Fibroblast of villous mesenchyme (primary cell): ENCODE measurements at regions not wholly inside any gene's neighbourhood (a gene's known extent, or its start where the extent isn't known, plus 50 kb on each side); places are given as distances from the start of the nearest gene placed in this dataset.

Experiments
- DNase-seq: peaks from one replicate; pipeline ENCODE4 v3.0.0-alpha.2; 2010; ENCODE audit warnings: low read depth
- H3K4me3 ChIP-seq: 2 replicates; pipeline ENCODE4 v1.5.1; 2011; ENCODE audit warnings: low read depth, mild to moderate bottlenecking, low read length
- TF ChIP-seq, protein P1 (sequence below): IDR thresholded peaks from 2 replicates; pipeline ENCODE4 v1.5.1; 2012; ENCODE audit warnings: low read depth, mild to moderate bottlenecking, low read length; ENCODE audit not compliant: insufficient read depth

DNA sequence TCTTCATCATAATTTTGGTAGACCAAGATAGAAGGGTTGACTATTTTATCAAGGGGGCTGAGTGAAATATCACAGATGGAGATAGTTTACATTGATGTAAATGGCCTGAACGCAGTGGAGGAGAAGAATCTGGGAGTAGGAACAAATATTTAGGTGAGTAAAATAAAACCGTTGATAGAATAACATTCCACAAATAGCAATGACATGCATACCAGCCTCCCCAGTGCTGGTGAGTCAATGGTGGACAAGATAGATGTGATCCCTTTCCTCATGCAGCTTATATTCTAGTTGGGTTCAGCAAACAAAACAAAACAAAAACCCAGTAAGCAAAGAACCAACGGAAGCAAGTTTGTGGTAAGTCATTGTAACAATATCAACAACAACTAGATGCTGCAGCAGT, 385.2 kb downstream of the FAM170A start:
- TF ChIP-seq, protein P1, sequence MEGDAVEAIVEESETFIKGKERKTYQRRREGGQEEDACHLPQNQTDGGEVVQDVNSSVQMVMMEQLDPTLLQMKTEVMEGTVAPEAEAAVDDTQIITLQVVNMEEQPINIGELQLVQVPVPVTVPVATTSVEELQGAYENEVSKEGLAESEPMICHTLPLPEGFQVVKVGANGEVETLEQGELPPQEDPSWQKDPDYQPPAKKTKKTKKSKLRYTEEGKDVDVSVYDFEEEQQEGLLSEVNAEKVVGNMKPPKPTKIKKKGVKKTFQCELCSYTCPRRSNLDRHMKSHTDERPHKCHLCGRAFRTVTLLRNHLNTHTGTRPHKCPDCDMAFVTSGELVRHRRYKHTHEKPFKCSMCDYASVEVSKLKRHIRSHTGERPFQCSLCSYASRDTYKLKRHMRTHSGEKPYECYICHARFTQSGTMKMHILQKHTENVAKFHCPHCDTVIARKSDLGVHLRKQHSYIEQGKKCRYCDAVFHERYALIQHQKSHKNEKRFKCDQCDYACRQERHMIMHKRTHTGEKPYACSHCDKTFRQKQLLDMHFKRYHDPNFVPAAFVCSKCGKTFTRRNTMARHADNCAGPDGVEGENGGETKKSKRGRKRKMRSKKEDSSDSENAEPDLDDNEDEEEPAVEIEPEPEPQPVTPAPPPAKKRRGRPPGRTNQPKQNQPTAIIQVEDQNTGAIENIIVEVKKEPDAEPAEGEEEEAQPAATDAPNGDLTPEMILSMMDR, result no peak
- no peak for DNase-seq
- H3K4me3 ChIP-seq, result no peak overlapping the region

DNA sequence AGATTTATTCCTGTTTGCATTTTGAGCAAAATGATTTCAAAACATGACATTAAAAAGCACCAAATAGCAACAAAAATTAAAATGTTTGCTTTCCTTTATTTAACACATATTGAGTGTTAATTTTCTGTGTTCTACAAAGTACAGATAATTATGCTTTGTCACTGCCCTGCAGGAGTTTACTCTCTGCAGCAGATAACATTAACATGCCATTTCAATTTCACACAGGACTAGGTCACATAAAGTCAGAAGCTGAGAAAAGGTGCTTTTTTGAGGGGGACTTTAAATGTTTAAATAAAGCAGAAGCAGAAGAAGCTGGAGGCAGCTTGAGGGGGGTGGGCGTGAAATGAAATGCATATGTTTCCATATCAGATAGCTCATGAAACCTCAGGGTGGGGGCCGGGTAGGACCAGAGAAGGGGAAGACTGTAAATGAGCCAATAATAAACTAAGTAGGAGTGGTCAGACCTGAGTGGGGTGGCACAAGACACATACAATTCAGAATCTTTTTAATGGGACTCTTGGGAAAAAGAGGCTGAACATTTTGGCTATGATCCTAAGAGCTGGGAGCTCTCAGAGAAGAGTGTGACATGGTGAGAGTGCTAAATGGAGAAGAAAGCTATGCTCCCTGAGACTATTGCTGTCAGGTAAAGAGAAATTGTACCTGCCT, 387.5 kb downstream of the FAM170A start:
- TF ChIP-seq, protein P1, result no peak
- H3K4me3 ChIP-seq, result no peak overlapping the region
- no peak for DNase-seq

DNA sequence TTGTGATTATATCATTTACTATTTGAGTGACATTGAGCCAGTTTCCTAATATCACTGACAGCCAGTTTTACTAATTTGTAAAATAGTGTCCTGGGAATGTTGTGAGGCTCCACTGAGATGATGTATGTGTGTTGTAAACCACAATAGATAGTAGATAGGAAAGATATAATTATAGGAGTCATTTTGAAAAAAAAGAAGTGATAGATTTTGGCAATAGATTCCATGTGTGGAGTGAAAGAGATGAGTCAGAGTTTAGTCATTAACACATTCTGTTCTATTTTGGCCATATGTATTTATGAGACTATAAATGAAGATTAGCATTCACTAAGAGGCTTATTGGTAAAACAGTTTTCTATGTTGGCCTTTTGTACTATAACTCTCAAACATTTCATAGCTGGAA, 388.2 kb downstream of the FAM170A start:
- DNase-seq, result peak; percentile 45

DNA sequence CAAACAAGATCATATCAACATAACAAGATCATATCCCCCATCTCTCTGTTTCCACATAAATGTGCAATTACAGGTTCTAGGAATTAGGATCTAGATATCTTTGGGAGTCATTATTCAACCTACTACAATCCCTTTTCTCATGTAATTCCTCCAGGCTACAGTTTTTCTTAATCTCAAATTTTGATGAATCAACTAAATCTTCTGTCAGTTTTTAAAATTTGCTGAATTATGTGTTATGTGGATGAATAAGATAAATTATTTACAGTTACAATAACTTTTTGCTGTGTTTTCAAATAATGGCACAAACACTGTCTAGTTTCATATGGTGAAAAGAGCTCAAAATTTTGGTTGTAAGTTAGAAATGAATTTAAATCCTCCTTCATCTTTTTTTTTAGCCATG, 405.8 kb downstream of the FAM170A start:
- TF ChIP-seq, protein P1, result no peak
- H3K4me3 ChIP-seq, result no peak overlapping the region
- DNase-seq, result no peak

More for the DNA sequence above, 388.2 kb downstream of the FAM170A start:
- TF ChIP-seq, protein P1, result no peak
- H3K4me3 ChIP-seq, result no peak overlapping the region

- DNase-seq, result no peak
- no peak overlapping the region for H3K4me3 ChIP-seq
- TF ChIP-seq, protein P1, result no peak
Observed at GRCh38 chr5:120035815-120036577, 406.6 kb downstream of the FAM170A start.

DNA sequence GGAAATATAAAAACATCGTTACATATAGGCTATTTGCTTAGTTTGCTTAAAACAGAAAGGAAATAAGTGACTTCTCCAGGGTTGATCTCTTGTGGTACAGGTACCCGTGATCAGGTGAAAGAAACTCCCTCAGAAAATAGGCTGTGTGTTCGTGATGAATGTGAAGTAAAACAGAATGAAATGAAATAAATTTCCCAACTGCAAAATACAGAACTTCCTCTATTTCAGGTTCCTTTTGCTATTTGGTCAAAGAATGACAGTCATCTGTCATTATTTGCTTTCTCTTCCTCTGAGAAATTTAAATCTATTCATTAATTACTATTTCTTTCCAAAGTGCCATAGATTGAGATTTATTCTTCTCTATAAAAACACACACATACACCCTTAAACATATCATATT, 408.1 kb downstream of the FAM170A start:
- DNase-seq, result no peak
- no peak overlapping the region for H3K4me3 ChIP-seq
- TF ChIP-seq, protein P1, result no peak
